ENCODE measurements at regions not wholly inside any gene's neighbourhood (a gene's known extent, or its start where the extent isn't known, plus 50 kb on each side); places are given as distances from the start of the nearest gene placed in this dataset.
"Not testable (repeated sequence)": the region's sequence is repeated elsewhere in the genome, so short reads cannot be mapped to it uniquely, and the experiment has no call there.

DNA sequence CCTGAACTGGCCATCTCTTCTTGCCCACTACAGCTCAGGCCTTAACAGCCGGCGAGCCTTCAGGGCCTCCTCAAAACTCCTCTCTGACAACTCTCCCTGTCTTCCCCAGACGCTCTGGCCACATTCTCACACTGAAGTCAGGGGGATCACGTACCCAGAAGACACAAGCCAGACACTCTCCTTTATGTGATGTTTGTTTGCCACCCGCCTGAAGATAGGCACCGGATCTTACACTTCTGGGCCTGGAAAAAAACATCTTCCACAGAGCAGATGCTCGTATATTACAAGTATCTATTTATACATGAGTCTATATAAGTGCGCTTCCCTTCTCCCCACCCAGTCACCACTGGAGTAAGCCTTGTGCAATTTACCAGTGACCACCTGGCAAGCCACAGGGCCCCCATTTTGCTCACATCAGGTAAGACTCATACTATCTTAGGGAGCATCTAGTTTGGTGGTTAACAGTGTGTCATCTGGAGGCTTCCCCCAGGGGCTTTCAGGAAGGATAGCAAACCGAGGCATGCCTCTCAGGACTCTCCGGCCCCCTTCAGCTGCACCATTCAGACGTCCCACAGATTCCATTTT lies 349.4 kb downstream of the SOX9 start:
- DNase-seq (ENCODE audit: low read depth, low spot score): no peak

DNA sequence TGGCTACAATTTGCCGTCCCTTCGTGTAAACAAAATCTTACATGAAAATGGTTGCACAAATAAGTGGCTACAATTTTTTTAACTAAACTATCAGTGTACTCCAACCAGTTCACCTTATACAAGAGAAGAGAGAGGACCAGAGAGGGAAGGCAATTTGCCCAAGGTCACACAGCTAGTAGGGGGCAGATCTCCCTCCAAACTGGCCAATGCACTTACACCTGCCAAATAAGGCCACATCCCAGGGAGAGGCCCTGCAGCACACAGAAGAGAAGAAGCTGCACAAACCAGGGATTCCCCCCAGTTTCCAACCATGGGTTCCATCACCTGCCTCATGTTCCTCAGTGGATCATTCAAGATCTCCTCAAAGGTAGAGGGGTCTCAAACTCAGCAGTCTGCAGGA lies 349.9 kb downstream of the SOX9 start:
- DNase-seq (ENCODE audit: low read depth, low spot score): no peak

DNA sequence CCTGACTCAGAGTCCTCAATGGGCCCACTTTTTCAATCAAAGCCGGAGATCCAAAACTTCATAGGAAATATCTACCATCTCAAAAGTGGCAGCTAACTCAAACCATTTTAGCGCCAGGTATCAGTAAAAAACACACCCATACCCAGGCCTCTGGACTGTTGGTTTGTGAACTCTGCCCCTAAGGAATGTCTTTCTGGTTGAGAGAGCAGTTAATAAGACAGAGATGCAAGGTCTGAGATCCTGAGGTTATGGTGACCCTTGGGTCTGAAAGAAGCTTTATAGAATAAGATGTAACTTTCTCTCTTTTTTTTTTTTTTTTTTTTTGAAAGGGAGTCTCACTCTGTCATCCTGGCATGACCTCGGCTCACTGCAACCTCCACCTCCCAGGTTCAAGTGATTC lies 350.5 kb downstream of the SOX9 start:
- no peak for DNase-seq (ENCODE audit: low read depth, low spot score)

DNA sequence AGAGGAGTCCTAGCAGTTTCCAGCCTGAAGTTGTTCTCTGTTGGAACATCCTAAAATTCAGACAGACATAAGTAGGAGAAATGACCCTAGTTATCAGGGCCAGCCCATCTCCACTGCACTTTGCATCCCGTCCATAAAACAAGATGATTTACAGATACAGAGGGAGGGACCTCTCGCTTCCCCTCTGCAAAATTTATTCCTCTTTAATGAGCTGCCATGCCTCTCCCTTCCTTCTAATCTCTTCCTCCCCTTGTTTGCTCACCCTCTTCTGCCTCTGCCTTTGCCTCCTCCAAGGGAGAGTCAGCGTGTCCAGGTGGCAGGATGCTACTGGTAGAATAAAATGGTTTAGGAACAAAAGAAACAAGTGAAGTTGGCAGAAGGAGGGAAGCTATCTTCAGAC lies 351.3 kb downstream of the SOX9 start:
- no peak for DNase-seq (ENCODE audit: low read depth, low spot score)

DNA sequence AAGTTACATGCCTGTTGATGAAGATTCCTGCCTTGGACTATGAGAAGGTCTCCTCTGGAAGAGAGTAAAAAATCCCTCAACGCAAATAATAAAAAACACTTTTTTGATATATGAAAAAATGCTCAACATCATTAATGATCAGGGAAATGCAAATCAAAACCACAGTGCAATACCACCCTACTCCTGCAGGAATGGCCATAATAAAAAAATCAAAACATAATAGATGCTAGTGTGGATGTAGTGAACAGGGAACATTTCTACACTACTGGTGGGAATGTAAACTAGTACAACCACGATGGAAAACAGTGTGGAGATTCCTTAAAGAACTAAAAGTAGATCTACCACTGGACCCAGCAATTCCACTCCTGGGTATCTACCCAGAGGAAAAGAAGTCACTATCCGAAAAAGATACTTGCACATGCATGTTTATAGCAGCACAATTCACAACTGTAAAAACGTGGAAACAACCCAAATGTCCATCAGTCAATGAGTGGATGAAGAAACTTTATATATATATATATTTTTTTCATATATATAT lies 352.1 kb downstream of the SOX9 start:
- DNase-seq (ENCODE audit: low read depth, low spot score): not testable (repeated sequence)

DNA sequence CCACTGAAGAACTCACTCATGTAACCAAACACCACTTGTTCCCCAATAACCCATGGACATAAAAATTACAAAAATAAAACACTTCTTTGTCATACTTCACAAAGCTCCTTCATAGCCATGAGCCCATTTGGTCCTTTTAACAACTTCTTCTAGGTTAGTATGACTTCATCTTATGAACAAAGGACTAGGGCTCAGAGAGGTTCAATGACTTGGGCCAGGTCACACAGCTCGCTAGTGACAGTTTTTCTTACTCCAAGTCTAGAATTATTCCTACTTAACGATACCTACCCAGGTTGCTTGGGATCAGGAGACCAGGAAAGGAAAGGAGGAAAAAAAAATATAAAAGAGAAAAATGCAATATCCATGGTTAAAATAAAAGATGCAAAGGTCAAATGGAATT lies 353.4 kb downstream of the SOX9 start:
- no peak for DNase-seq (ENCODE audit: low read depth, low spot score)

DNA sequence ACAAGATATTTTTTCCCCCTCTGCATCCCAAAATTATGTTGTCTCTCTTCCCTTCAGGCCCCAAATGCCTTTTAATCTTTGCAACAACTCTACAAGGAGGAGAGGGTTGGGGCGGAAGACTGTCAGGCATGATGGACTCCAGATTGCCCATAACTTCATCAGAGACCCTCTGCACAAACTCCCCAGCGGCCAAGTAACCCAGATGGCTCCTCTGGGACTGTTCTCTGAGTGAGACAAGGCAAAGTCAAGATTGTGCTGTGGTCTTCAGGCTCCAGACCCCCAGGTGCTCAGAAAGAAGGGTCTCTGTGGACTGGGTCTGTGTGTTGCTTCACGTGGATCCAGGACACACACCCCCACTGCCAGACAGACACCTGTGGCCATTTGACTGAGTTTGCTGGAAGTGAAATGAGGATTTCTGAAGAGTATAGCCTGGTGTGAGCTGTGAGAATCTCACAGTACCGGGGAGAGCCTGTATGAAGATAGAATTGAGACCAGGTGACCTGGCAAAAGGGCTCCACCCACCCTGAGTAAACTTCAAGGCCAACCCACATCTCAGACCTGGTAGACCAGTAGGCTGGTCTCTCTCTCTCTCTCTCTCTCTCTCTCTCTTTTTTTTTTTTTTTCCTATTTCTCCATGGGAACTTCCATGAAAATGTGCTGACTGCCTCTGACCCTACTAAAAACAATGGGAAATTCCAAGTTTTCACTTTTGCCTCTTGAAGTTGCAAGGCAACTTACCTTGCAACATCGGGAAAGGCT lies 354.1 kb downstream of the SOX9 start:
- no peak for DNase-seq (ENCODE audit: low read depth, low spot score)

DNA sequence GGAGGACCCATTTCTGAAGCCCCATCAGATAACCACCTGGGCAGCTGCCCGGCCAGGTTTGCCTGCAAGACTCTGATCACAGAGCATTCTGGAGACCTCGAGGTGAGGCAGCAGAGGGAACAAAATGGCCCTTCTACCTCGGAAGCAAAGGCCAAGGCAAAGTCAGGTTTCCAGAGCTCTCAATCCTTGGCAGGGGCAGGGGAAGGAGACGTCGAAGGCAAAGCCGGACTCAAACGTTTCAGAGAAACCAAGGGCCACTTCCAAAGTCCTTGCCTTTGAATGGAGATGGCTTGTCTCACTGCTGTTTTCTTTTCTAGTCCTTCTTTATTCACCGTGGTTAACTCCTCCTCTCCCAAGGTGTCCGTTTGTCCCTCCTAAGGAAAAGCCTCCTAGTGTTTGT lies 355.3 kb downstream of the SOX9 start:
- no peak for DNase-seq (ENCODE audit: low read depth, low spot score)

DNA sequence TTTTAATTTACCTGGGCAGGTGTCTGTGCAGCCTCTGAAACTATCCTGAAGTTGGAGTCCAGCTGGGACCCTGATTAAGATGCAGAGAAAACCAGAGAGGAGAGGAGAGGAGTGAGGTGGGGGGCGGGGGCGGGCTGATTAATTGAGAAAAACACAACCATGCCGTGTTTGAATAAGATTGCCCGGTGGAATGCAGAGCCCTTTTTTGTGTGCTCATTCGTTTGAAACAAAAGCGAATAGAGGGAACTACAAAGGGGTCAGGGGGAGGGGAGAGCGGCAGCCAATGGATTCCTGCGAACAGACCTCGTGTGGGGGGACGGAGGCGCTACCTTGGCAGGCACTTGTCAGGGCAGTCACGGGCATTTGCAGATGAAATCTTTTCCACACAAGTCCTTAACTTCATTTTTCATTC lies 355.8 kb downstream of the SOX9 start:
- peak; percentile 86 for DNase-seq (ENCODE audit: low read depth, low spot score)

DNA sequence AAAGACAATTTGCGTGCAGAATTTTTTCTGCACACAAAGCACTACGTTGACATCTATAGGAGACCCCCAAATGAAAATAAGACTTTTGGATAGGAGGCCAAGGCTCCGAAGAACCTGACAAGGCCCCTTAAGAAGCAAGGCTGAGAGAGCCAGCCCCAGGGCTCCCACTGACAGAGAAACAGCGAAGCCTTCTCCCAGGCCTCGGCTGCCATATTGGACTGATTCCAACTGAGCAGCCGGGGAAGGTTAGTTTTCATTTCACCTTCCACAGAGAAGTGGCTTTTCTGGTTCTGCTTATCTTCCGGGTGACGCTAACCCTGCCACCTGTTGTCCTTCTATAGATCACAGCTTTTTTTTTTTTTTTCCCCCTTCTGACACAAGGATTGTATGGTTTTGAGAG lies 356.7 kb downstream of the SOX9 start:
- DNase-seq (ENCODE audit: low read depth, low spot score): no peak

DNA sequence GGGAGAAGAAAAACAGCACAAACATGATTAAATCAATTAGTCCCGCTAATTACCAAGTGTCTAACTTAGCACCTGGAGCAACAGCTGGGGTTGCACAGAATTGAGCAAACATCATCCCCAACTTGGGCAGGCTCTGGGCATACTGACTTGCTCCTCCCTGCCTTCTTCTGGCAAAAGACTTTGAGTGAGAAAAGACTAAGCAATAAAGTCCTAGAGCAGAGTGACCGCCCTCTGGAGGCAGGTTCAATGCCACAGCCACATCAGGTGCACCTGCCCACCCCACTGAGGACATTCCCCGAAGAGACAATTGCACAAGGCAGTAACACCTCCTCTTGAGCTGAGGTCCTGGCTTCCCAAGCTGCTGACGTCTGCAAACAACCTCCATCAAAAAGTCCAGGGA lies 358.3 kb downstream of the SOX9 start:
- DNase-seq (ENCODE audit: low read depth, low spot score): no peak

DNA sequence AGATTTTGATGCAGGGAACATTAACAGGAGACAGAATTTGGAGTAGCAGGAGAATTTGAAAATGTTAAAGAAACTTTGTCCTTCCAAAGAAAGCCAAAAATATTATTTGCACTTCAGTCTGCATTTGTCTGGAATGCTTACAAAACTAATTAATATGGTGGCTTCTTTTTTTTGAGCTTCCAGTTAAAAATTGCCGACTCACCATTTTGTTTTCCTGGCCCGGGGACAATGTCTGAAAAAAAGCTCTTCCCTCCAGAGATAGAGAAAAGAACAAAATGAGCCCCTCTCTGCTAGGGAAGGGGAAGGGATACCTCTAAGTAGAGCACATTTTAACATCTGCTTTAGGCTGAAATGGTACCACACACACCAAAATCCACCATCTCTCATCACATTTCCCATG lies 360.8 kb downstream of the SOX9 start:
- DNase-seq (ENCODE audit: low read depth, low spot score): no peak

DNA sequence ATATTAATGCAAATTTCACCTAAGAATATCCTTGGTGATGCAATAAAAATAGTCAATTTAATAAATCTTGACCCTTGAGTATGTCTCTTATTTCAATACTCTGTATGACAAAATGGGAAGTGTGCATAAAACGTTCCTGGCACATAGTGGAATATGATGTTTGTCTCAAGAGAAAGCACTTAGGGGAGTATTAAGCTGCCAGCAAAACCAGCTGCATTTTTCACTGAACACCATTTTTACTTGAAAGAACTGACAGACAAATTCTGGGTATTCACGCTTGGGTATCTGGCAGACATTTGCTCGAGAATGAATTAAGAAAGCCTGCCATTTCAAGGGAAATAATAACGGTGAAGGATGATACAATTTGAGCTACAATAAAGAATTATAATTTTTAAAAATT lies 364.8 kb downstream of the SOX9 start:
- DNase-seq (ENCODE audit: low read depth, low spot score): no peak

DNA sequence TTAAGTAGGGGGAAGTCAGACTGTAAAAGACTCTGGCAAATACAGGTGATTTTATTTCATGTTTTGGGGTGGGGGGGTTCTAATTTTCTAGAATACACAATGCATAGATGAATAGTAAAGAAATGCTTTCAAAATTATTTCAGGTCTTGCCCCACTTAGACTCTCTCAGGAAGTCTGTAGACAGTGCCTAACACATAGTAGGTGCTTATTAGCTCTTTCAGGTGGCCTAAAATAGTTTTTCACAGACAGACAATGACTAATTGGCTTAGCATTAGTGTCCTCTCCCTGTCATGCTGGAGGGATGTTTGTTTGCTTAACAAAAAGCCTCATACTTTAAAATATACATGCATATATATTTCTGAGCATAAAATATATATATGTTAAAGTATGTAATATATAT lies 366.0 kb downstream of the SOX9 start:
- DNase-seq (ENCODE audit: low read depth, low spot score): no peak

DNA sequence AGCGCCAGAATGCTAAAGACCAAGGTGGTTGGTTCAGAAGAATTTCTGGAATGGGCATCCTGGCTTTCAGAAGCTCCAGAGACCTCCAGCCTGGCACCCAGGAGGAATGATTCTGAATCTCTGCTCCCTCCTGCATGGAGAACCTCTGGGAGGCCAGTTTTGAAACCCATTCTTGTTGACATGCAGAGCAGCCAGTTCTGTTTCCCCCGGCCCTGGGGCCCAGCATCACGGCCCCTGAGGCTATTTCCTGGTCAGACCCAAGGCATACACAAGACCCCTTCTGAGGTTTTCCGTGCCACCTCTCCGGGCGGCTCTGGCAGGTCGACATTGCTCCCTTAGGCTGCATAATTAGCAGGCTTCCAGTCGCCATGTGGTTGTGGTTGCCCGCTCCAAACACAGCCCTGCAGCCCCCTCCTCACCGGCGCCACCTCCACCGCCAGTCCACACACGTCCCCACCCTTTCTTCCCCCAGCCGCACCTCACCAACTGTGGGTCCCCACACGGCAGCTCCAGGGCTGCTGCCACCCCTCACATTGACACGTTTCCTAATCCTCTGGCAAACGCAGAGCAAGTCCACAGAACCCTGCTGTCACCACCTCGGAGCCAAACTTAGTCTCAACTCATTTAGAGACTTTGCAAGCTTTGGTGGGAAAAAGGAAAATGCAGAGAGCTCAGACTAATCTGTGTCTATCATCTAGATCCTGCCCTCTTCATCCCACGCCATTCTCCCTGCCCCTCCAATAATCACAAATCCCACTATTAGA lies 367.1 kb downstream of the SOX9 start:
- no peak for DNase-seq (ENCODE audit: low read depth, low spot score)

DNA sequence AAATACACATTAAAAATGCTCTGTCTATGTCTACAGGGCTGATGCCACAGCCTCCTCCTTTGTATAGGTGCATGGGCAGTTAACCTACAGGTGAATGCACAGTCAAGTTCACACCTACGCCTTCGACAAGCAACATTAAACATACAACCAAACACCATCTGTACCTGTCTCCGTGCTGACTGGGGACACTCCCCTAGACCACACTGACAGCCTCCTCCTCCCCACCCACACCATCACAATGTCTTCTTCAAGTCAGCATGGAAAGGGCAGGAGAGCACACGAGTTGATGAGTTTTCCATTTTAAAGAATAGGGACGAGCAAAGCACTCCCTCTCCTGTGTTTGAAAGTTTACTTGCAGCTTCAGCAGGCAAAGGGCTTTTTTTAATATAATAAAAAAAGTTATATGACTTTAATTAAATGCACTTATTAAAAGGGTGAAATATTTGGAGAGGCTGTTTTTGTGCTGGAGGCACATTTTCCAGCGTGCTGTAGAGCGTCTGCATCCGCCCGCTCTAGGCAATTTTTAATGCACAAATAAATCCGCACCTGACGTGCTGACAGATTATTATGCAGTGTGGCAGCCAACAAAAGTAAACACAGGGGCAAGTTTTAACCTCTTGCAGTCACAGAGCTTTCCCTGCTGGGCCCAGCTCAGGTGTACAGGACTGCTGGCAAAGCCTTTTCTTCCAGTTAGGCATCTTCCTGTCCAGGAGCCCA lies 367.9 kb downstream of the SOX9 start:
- DNase-seq (ENCODE audit: low read depth, low spot score): no peak

DNA sequence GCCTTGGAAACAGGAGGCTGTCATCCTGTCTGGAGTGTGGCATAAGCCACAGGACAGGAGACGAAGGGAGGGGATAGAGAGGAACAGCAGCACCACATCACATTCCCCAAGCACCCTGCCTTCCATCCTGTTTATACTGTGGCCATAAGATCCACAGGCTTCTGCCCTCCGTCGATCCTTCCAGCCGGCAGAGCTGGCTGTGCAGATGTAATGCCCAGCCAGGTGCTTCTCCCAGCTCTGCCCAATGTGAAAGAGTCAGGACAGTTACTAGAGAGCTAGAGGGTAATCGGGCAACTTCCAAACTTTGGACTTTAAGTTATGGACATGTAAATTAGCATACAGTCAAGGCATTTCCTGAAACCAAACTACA lies 368.4 kb downstream of the SOX9 start:
- no peak for DNase-seq (ENCODE audit: low read depth, low spot score)

DNA sequence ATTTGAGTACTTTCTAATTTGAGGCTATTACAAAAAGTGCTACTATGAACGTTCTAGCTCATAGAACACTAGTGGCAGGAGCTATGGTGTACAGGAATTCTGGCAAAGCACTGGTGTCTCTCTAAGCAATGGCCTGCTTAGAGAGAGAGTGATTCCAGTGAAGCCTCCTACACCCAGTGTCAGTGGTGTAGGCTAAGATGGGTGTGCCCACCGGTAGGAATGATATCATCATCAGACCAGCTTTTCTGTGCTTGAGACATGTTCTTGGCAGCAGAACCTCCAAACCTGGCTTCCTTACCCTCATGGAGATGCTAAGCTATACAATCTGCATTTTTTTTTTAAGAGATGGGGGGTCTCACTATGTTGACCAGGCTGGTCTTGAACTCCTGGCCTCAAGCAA lies 370.3 kb downstream of the SOX9 start:
- no peak for DNase-seq (ENCODE audit: low read depth, low spot score)

DNA sequence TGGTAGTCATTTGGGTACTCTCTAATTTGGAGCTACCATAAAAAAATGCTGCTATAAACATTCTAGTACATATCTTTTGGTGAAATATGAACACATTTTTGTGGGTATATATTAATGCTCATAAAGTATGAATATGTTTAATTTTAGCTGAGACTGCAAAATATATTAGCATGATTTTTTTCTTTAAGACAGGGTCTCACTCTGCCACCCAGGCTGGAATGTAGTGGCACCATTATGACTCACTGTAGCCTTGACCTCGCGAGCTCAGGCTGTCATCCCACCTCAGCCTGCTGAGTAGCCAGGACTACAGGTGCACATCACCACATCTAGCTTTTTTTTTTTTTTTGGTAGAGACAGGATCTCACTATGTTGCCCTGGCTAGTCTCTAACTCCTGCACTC lies 371.7 kb downstream of the SOX9 start:
- DNase-seq (ENCODE audit: low read depth, low spot score): no peak

DNA sequence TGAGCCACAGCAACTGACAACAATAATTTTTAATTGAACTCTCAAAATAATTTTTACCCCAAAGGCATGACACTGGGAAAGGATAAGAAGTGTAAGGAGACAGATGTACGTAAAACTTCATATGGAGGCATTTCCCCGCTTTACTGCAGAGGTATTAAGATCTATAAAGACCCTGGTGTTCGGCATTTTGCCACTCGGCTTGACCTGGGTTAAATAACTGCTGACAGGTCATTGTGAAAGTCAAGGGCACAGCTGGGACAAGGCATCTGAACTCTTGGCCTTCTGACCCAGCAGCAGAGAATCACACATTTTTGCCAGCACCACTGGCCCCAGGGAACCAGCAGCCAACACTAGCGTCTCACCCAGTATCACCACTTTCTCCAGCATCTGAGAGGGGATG lies 372.1 kb downstream of the SOX9 start:
- no peak for DNase-seq (ENCODE audit: low read depth, low spot score)

DNA sequence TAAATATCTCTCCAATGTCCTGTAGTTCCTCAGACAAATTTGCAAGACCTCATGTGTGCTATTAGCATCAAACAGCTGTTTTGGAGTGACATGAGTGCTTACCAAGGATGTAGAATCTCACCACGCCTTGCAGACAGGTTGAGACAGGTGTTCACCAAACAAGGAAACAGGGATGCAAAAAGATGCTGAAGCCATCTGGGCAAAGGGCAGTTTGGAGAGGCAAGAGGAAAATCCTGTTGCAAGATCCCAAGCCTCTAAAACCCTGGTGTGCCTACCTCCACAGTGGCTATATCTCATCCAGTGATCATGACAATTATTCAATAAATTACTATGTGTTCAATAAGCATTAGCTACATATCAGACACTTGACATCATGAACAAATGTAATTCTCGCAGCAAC lies 373.7 kb downstream of the SOX9 start:
- no peak for DNase-seq (ENCODE audit: low read depth, low spot score)

DNA sequence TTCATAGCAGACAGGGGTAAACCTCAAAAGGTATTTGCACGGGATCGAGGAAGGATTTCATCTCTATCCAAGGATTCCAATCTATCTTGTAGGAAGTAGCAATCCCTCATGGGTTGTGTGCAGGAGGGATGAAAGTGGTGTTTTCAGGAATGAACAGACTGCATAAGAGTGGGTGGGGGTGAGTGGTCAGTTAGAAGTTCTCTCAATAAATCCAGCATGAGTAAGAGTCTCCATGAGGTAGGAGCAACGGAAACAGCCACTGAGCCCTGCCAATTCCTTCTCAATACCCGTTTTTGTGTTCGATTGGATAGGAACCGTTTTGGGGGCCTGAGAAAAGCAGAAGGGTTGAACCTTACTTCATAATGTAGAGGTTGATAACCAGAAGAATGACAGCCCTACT lies 375.6 kb downstream of the SOX9 start:
- no peak for DNase-seq (ENCODE audit: low read depth, low spot score)

All from iPS DF 19.7 (cell line).